PC-9 (cell line): ENCODE measurements at regions not wholly inside any gene's neighbourhood (a gene's known extent, or its start where the extent isn't known, plus 50 kb on each side); places are given as distances from the start of the nearest gene placed in this dataset.

Experiments
- BruUV-seq: library from RNA; stranded (reverse); fragments of 400-500 nt; replicated peaks from 2 replicates; lab custom pipeline; 2021; lab: Mats Ljungman, UMichigan
- CTCF ChIA-PET: fragments of 300-600 bp; sonication (Branson Sonifier 250); formaldehyde crosslinking; loops from one replicate; lab custom pipeline; 2022; ENCODE audit warnings: antibody characterized with exemption; lab: Charles Lee
- POLR2A ChIA-PET: fragments of 300-600 bp; sonication (Branson Sonifier 250); formaldehyde crosslinking; loops from one replicate; lab custom pipeline; 2022; ENCODE audit warnings: antibody characterized with exemption; ENCODE audit not compliant: unreplicated experiment; lab: Charles Lee
- DNase-seq, 2 experiments: peaks; one replicate each; pipeline versions ENCODE4 v3.0.0 to v3.0.0-alpha.2; 2015 to 2022; ENCODE audit warnings: mixed read lengths in 1 of 2
- H2AFZ ChIP-seq: fragments of 200-600 bp; sonication (generic); 2 replicates; pipeline ENCODE4 v1.8.1; 2017; ENCODE audit warnings: antibody characterized with exemption
- H3F3A ChIP-seq: fragments of 200-600 bp; sonication (generic); 2 replicates; pipeline ENCODE4 v1.8.1; 2017; ENCODE audit warnings: antibody characterized with exemption, mild to moderate bottlenecking, low read depth; ENCODE audit not compliant: insufficient read depth
- H3K27ac ChIP-seq: fragments of 200-600 bp; sonication (generic); 2 replicates; pipeline ENCODE4 v1.6.1; 2016; ENCODE audit warnings: mixed run types
- H3K27me3 ChIP-seq: fragments of 200-600 bp; sonication (generic); 2 replicates; pipeline ENCODE4 v1.6.1; 2016; ENCODE audit warnings: low read depth, mixed run types; ENCODE audit not compliant: insufficient read depth
- H3K36me3 ChIP-seq: fragments of 200-600 bp; sonication (generic); 2 replicates; pipeline ENCODE4 v1.6.1; 2016; ENCODE audit warnings: low read depth, mixed run types
- H3K4me1 ChIP-seq: fragments of 200-600 bp; sonication (generic); replicated peaks from 2 replicates; pipeline ENCODE4 v1.6.1; 2016; ENCODE audit warnings: mixed run types; ENCODE audit not compliant: insufficient read depth
- H3K4me2 ChIP-seq: fragments of 200-600 bp; sonication (generic); 2 replicates; pipeline ENCODE4 v1.6.1; 2017; ENCODE audit warnings: mixed run types
- H3K4me3 ChIP-seq: fragments of 200-600 bp; sonication (generic); 2 replicates; pipeline ENCODE4 v1.6.1; 2016; ENCODE audit warnings: mixed run types
- H3K79me2 ChIP-seq: fragments of 200-600 bp; sonication (generic); 2 replicates; pipeline ENCODE4 v1.6.1; 2017; ENCODE audit warnings: low read depth, mixed run types
- H3K9me2 ChIP-seq: fragments of 200-600 bp; sonication (generic); 2 replicates; pipeline ENCODE4 v1.8.1; 2017; ENCODE audit warnings: mild to moderate bottlenecking; ENCODE audit not compliant: insufficient read depth
- H3K9me3 ChIP-seq: fragments of 200-600 bp; sonication (generic); 2 replicates; pipeline ENCODE4 v1.8.1; 2016; ENCODE audit warnings: low read depth; ENCODE audit not compliant: insufficient read depth
- H4K20me1 ChIP-seq: fragments of 200-600 bp; sonication (generic); 2 replicates; pipeline ENCODE4 v1.8.1; 2017; ENCODE audit not compliant: insufficient read depth
- EZH2 ChIP-seq: fragments of 200-600 bp; sonication (generic); IDR thresholded peaks from 2 replicates; pipeline ENCODE4 v1.8.0; 2017; ENCODE audit warnings: antibody characterized with exemption, low read depth
- intact Hi-C: fragments of 100-400 bp; cut with micrococcal nuclease; formaldehyde crosslinking; loops from one replicate; pipeline ENCODE4 v1.10.0; 2022; ENCODE audit not compliant: unreplicated experiment
- TF ChIP-seq, protein P1 (sequence below): fragments of 200-600 bp; sonication (generic); conservative IDR thresholded peaks from 2 replicates; pipeline ENCODE4 v1.6.1; 2017; ENCODE audit warnings: mixed run types, antibody characterized with exemption, mild to moderate bottlenecking, moderate library complexity

DNA sequence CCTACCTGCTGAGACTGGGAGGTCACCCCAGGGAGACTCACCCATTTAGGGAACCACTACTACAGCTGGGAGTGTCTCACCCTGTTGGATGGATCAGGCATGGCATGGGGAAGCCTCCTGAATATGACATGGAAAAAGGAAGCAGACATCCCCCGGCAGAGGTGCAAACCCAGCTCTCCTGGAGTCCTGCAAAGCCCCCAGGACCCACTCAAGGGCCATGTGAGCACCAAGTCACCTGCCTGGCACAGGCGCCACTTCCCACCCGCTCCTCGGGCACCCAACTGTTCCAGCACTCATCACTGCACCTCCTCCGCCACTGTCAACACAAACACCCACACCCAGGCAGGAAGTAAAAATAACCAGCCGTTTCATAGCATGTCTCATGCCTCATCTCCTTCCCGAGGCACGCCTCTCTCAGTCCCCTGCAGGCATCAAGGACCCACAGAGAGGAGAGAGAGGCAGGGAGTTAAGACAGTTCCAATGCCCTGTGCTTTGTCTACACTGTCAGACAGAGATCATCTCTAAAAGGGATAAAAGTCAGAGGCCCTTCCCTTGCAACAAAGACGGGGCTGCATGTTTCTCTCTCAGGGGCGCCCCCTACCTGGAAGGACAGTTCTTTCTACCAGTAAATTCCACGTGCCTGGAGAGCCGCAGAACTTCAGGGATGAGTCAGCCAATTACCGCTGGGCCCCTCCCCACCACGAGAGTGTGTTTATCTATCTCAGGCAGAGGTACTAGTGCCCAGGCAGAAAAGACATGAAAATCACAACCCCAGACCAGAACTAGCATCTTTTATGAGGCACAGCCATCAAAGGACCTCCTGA is 150.1 kb upstream of the SOD1 start:
- H3F3A ChIP-seq, result peaks cover 5% of the 10 kb centered on the region; the same call in 1 of the 2 replicates
- peak overlapping the region; percentile 55 for H3K4me2 ChIP-seq
- peaks cover 28% of the 10 kb centered on the region for H3K4me1 ChIP-seq
- H3K4me3 ChIP-seq, result no peak overlapping the region
- 0 out of 2 replicates have a peak, but pooled peaks cover 6% of the 10 kb centered on the region for H3K79me2 ChIP-seq
- no peaks in the 10 kb centered on the region for H3K27me3 ChIP-seq
- ChIA-PET POLR2A (no interaction called here), CTCF (interaction anchor here (0.6 kb wide), 1 partner anchor 22 kb away, joined by 12 read pairs; no protein-coding TSS in a partner anchor)
- no peaks in the 10 kb centered on the region for H3K36me3 ChIP-seq
- H3K27ac ChIP-seq, result peak overlapping the region; percentile 50
- intact Hi-C loops, result no loop called here
- H3K9me2 ChIP-seq, result no peaks in the 10 kb centered on the region
- H2AFZ ChIP-seq, result no peak overlapping the region; the same call in 1 of the 2 replicates
- TF ChIP-seq EZH2, result no peak
- TF ChIP-seq, protein P1, sequence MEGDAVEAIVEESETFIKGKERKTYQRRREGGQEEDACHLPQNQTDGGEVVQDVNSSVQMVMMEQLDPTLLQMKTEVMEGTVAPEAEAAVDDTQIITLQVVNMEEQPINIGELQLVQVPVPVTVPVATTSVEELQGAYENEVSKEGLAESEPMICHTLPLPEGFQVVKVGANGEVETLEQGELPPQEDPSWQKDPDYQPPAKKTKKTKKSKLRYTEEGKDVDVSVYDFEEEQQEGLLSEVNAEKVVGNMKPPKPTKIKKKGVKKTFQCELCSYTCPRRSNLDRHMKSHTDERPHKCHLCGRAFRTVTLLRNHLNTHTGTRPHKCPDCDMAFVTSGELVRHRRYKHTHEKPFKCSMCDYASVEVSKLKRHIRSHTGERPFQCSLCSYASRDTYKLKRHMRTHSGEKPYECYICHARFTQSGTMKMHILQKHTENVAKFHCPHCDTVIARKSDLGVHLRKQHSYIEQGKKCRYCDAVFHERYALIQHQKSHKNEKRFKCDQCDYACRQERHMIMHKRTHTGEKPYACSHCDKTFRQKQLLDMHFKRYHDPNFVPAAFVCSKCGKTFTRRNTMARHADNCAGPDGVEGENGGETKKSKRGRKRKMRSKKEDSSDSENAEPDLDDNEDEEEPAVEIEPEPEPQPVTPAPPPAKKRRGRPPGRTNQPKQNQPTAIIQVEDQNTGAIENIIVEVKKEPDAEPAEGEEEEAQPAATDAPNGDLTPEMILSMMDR, result peak; percentile 77
- no peaks in the 10 kb centered on the region for H4K20me1 ChIP-seq
- BruUV-seq, result no TSS peak
- DNase-seq, result peak; percentile 65 to 73
- H3K9me3 ChIP-seq, result no peaks in the 10 kb centered on the region

- no TSS peak for BruUV-seq
- no peaks in the 10 kb centered on the region for H3K36me3 ChIP-seq
- peaks cover 27% of the 10 kb centered on the region for H3F3A ChIP-seq
- ChIA-PET POLR2A (no interaction called here), CTCF (interaction anchor here (0.9 kb wide), 1 partner anchor 46 kb away, joined by 3 read pairs; no protein-coding TSS in a partner anchor)
- no peaks in the 10 kb centered on the region for H3K27me3 ChIP-seq
- no peaks in the 10 kb centered on the region for H4K20me1 ChIP-seq
- no peaks in the 10 kb centered on the region for H3K9me3 ChIP-seq
- H3K4me3 ChIP-seq, result no peak overlapping the region
- no peak for DNase-seq
- H3K4me1 ChIP-seq, result peaks cover 52% of the 10 kb centered on the region
- no peaks in the 10 kb centered on the region for H3K9me2 ChIP-seq
- no peak overlapping the region for H2AFZ ChIP-seq
- 0 out of 2 replicates have a peak, but pooled peaks cover 8% of the 10 kb centered on the region for H3K79me2 ChIP-seq
- no peak overlapping the region for H3K4me2 ChIP-seq
- intact Hi-C loops, result no loop called here
- TF ChIP-seq, protein P1, result no peak
- TF ChIP-seq EZH2, result no peak
- no peak overlapping the region for H3K27ac ChIP-seq
Measured at GRCh38 chr21:31505975-31506374, 153.5 kb upstream of the SOD1 start.

DNA sequence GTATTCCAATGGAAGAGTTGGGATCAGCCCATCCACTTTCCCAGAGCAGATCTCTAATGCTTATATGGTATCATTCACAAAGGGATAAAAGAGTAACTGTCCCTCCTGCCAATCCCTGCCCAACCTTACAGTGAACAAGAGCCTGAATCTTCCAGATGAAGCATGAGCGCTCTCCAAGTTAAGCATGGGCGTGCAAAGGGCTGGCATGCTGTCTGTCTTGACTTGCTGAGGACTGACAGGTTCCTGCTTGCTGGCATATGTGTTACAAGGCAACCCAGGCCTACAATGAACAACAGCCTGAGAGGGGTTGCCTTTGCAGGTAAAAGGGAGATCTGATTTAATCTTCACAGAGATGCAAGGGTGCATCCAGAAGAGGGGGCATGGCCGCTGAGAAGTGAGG is 155.6 kb upstream of the SOD1 start:
- Histone ChIP-seq H3K36me3 (no peaks in the 10 kb centered on the region), H3K4me1 (peaks cover 34% of the 10 kb centered on the region), H3F3A (peaks cover 22% of the 10 kb centered on the region), H3K27me3 (no peaks in the 10 kb centered on the region), H4K20me1 (no peaks in the 10 kb centered on the region), H3K9me3 (no peaks in the 10 kb centered on the region), H3K9me2 (no peaks in the 10 kb centered on the region), H3K4me2 (no peak overlapping the region), H3K27ac (peak overlapping the region; percentile 100; the same call in 1 of the 2 replicates), H3K4me3 (no peak overlapping the region), H3K79me2 (0 out of 2 replicates have a peak, but pooled peaks cover 9% of the 10 kb centered on the region), H2AFZ (no peak overlapping the region)
- BruUV-seq, result no TSS peak
- CTCF ChIA-PET, result no interaction called here
- no peak for DNase-seq
- intact Hi-C loops, result loop anchor here (2.0 to 5.0 kb wide), 2 partner anchors 55 to 287 kb away; no protein-coding TSS in a partner anchor
- POLR2A ChIA-PET, result no interaction called here
- no peak for TF ChIP-seq EZH2
- TF ChIP-seq, protein P1, result no peak
